Activated B cell treated with CpG ODN at 0.5 μM for 24 hours (primary cell): ENCODE measurements at regions not wholly inside any gene's neighbourhood (a gene's known extent, or its start where the extent isn't known, plus 50 kb on each side); places are given as distances from the start of the nearest gene placed in this dataset.

ENCODE experiments used
- ATAC-seq: fragments of 200-7000 bp; cut with Tn5 transposase; one replicate; pipeline ENCODE4 v1.10.0; 2021; ENCODE audit warnings: low read depth, mild to moderate bottlenecking, moderate library complexity
- CTCF ChIA-PET: fragments of 350-600 bp; sonication (Branson Sonifier 250); formaldehyde crosslinking; loops from one replicate; lab custom pipeline; 2021; ENCODE audit warnings: antibody characterized with exemption; lab: Charles Lee
- POLR2A ChIA-PET: fragments of 350-600 bp; sonication (Branson Sonifier 250); formaldehyde crosslinking; loops from one replicate; lab custom pipeline; 2021; ENCODE audit warnings: antibody characterized with exemption; lab: Charles Lee
- DNase-seq: peaks from one replicate; pipeline ENCODE4 v3.0.0; 2022
- H3K27ac Mint-ChIP-seq: one replicate; pipeline ENCODE4 v1.8.0; 2020; ENCODE audit warnings: mixed read lengths
- H3K27me3 Mint-ChIP-seq: one replicate; pipeline ENCODE4 v1.8.0; 2021; ENCODE audit warnings: mixed read lengths
- H3K36me3 Mint-ChIP-seq: one replicate; pipeline ENCODE4 v1.8.0; 2021; ENCODE audit warnings: low read depth, mixed read lengths
- H3K4me1 Mint-ChIP-seq: one replicate; pipeline ENCODE4 v1.8.0; 2021; ENCODE audit warnings: mixed read lengths
- H3K4me3 Mint-ChIP-seq: one replicate; pipeline ENCODE4 v1.8.0; 2020; ENCODE audit warnings: mild to moderate bottlenecking, mixed read lengths
- H3K9me3 Mint-ChIP-seq: one replicate; pipeline ENCODE4 v1.8.0; 2020; ENCODE audit warnings: mixed read lengths
- CTCF ChIP-seq: fragments of 200-600 bp; IDR thresholded peaks from one replicate; pipeline ENCODE4 v1.8.0; 2022; ENCODE audit warnings: antibody characterized with exemption, mild to moderate bottlenecking
- intact Hi-C: fragments of 100-400 bp; cut with micrococcal nuclease; formaldehyde crosslinking; loops from one replicate; pipeline ENCODE4 v1.15.1; 2024

DNA sequence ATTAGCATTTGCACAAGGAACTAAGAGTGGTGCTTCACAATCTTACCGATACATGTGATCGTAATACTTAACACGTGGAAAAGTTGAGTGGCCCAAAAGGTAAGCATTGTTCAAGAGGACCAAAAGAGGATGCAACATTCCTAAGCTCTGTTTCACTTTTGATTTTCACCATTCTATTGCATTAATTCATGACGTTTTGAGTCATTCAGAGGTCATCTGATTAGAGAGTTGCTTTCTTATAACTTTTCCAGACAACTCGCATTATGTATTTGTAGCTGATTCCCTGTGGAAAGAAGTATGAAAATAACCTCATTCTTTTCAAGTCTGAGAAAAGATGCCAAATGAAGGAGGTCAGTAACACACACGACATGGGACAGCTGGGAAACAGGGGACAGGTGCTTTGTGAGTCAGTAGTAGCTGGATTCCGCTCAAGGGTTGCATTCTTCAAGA, 344.4 kb downstream of the RND3 start:
- Mint-ChIP-seq H3K36me3 (no peaks in the 10 kb centered on the region), H3K9me3 (peaks cover 16% of the 10 kb centered on the region), H3K4me3 (no peak overlapping the region), H3K27ac (no peak overlapping the region), H3K27me3 (no peaks in the 10 kb centered on the region), H3K4me1 (no peaks in the 10 kb centered on the region)
- no peak for TF ChIP-seq CTCF
- CTCF ChIA-PET, result no interaction called here
- POLR2A ChIA-PET, result no interaction called here
- DNase-seq (no peak), ATAC-seq (no peak)
- intact Hi-C loops, result no loop called here

DNA sequence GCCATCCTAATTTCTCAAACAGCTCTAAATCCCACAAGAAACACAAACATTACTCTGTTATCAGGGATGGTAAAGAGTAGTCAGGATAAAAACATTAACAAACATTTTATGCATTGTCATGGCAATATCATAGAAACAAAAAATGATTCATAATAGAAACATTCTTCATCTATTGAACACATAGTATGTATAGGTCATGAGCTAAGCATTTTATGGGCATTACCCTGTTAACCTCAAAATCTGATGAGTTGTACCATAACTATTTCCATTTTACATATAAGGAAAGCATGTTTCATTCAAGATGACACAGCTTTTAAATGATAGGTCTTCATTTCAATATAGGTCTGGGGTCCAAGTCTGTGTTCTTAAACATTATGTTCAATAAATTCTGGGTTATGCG, 344.9 kb downstream of the RND3 start:
- POLR2A ChIA-PET, result no interaction called here
- no peak overlapping the region for H3K4me3 Mint-ChIP-seq
- intact Hi-C loops, result no loop called here
- H3K4me1 Mint-ChIP-seq, result no peaks in the 10 kb centered on the region
- H3K9me3 Mint-ChIP-seq, result peaks cover 14% of the 10 kb centered on the region
- TF ChIP-seq CTCF, result no peak
- CTCF ChIA-PET, result no interaction called here
- DNase-seq (no peak), ATAC-seq (no peak)
- no peaks in the 10 kb centered on the region for H3K27me3 Mint-ChIP-seq
- H3K36me3 Mint-ChIP-seq, result no peaks in the 10 kb centered on the region
- no peak overlapping the region for H3K27ac Mint-ChIP-seq

DNA sequence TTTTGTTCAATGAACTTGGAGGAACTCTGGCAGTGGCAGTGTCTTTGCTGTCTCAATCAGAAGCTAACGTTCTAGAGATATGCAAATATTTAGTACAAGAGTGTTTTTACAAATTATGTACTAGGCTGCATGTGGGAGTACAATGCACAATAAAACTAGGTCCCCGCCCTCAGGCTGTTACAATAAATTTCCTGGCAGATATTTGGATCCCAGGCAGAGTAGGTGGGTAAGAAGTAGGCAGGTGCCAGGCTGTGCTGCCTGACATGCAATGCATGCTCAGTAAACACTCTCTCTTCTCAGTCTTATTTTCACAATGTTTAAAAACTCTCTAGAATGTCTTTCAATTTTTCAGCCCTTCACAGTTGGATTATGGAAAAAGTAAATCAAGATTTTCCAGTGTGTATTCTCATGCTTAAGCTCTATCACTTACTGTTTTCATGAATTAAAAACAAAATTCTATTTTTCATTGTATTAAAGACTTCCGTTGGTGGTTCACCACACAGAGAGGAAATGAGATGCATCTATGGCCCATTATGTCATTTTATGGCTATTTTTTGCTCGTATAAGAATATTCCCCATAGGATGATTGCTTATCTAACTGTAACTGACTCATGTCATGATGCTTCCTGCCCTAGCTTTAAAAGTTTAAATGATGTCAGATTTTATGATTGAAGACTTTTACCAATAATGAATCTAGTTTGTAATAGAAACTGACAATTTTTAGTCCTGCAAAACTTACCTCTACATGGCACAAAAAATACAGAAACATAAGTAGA, 346.1 kb downstream of the RND3 start:
- POLR2A ChIA-PET, result no interaction called here
- DNase-seq (no peak), ATAC-seq (no peak)
- Mint-ChIP-seq H3K27ac (no peak overlapping the region), H3K4me1 (no peaks in the 10 kb centered on the region), H3K36me3 (no peaks in the 10 kb centered on the region), H3K9me3 (peaks cover 8% of the 10 kb centered on the region), H3K4me3 (no peak overlapping the region), H3K27me3 (no peaks in the 10 kb centered on the region)
- CTCF ChIA-PET, result no interaction called here
- intact Hi-C loops, result no loop called here
- TF ChIP-seq CTCF, result no peak

- H3K36me3 Mint-ChIP-seq, result no peaks in the 10 kb centered on the region
- no peak for TF ChIP-seq CTCF
- DNase-seq (no peak), ATAC-seq (no peak)
- no peak overlapping the region for H3K27ac Mint-ChIP-seq
- ChIA-PET CTCF (no interaction called here), POLR2A (no interaction called here)
- H3K4me3 Mint-ChIP-seq, result no peak overlapping the region
- H3K9me3 Mint-ChIP-seq, result peaks cover 3% of the 10 kb centered on the region
- no peaks in the 10 kb centered on the region for H3K4me1 Mint-ChIP-seq
- intact Hi-C loops, result no loop called here
- no peaks in the 10 kb centered on the region for H3K27me3 Mint-ChIP-seq
These were observed 346.7 kb downstream of the RND3 start for GRCh38 chr2:150140777-150141176.

GRCh38 chr2:150138587-150138986, 348.9 kb downstream of the RND3 start:
- Mint-ChIP-seq H3K27me3 (no peaks in the 10 kb centered on the region), H3K9me3 (peaks cover 3% of the 10 kb centered on the region), H3K4me1 (no peaks in the 10 kb centered on the region), H3K4me3 (no peak overlapping the region), H3K27ac (no peak overlapping the region), H3K36me3 (no peaks in the 10 kb centered on the region)
- DNase-seq (no peak), ATAC-seq (no peak)
- POLR2A ChIA-PET, result no interaction called here
- TF ChIP-seq CTCF, result no peak
- CTCF ChIA-PET, result no interaction called here
- intact Hi-C loops, result no loop called here
